ENCODE measurements at regions not wholly inside any gene's neighbourhood (a gene's known extent, or its start where the extent isn't known, plus 50 kb on each side); places are given as distances from the start of the nearest gene placed in this dataset.
"Not testable (repeated sequence)": the region's sequence is repeated elsewhere in the genome, so short reads cannot be mapped to it uniquely, and the experiment has no call there.

DNA sequence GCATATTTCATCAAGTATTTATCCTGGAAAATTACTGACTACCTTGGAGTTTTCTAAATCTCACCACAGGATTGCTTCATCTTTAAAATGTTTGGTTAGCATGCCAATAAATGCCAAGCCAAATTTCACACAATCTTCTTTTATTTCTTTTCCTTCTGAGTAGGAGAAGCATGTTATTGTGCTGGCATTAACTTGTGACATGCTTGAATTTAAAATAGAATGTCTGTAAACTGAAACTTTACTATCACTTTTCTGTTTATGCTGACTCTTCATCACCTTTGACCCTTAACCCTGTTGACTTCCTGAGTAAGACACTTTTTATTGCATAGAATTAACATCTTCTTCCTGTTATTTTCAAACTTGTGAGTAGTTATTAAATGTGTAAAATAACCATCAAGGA, 56.2 kb upstream of the LRRTM4 start:
- Mint-ChIP-seq H3K4me1 (ENCODE audit: low read depth) (no peaks in the 10 kb centered on the region), H3K9me3 (ENCODE audit: insufficient read depth) (peaks cover 8% of the 10 kb centered on the region), H3K27ac (no peak overlapping the region), H3K36me3 (ENCODE audit: low read depth) (no peaks in the 10 kb centered on the region), H3K4me3 (no peak overlapping the region), H3K27me3 (ENCODE audit: low read depth) (no peaks in the 10 kb centered on the region)
- ChIA-PET CTCF (no interaction called here), POLR2A (no interaction called here)
- DNase-seq (no peak), ATAC-seq (no peak)

DNA sequence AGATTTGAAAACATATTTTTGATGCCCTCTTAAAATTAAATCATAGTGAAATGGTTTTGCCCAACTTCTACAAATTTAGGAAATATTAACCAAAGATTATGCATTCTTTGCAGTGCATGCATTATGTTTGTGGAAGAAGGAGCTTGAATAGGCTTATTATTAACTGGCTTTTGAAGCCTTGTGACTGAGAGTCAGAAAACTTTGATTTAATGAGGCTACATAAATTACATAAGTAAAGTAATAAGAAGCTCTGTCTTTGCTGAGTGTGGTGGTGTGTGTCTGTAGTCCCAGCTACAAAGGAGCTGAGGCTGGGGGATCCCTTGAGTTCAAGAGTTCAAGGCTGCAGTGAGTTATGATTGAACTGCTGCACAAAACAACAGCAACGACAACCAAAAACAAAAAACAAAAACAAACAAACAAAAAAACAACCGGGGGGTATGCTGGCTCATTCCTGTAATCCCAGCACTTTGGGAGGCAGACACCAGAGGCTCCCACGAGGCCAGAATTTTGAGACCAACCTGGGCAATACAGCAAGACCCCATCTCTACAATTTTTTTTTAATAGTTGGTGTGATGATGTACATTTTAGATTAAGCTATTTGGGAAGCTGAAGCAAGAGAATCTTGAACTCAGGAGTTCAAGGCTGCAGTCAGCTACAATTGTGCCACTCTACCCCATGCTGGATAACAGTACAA, 57.0 kb upstream of the LRRTM4 start:
- ATAC-seq (no peak), DNase-seq (no peak)
- Mint-ChIP-seq H3K36me3 (ENCODE audit: low read depth) (no peaks in the 10 kb centered on the region), H3K27ac (no peak overlapping the region), H3K27me3 (ENCODE audit: low read depth) (no peaks in the 10 kb centered on the region), H3K4me1 (ENCODE audit: low read depth) (no peaks in the 10 kb centered on the region), H3K4me3 (no peak overlapping the region), H3K9me3 (ENCODE audit: insufficient read depth) (peaks cover 16% of the 10 kb centered on the region)
- POLR2A ChIA-PET = no interaction called here
- CTCF ChIA-PET = no interaction called here

DNA sequence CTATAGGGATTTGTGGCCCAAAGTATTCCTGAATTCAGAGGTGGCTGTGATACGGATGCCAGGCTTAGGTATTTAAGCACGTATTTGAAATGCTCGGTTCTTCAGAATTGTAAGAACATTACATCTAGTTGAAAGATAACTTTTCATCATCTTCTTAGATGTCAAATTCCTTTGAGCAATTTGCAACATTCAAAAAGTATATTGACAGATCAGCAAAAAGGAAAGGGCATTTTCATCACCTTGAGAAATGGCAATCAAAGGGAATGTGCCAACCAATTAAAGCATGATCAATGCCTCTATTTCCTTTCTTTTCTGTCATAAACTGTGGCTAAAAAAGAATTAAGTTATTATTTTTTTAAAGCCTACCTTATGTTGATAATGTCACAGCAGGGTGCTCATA, 66.3 kb upstream of the LRRTM4 start:
- ChIA-PET CTCF (no interaction called here), POLR2A (no interaction called here)
- no peaks in the 10 kb centered on the region for H3K36me3 Mint-ChIP-seq (ENCODE audit: low read depth)
- H3K27ac Mint-ChIP-seq = no peak overlapping the region
- H3K9me3 Mint-ChIP-seq (ENCODE audit: insufficient read depth) = peaks cover 25% of the 10 kb centered on the region
- no peak overlapping the region for H3K4me3 Mint-ChIP-seq
- ATAC-seq (no peak), DNase-seq (no peak)
- H3K4me1 Mint-ChIP-seq (ENCODE audit: low read depth) = no peaks in the 10 kb centered on the region
- H3K27me3 Mint-ChIP-seq (ENCODE audit: low read depth) = no peaks in the 10 kb centered on the region

DNA sequence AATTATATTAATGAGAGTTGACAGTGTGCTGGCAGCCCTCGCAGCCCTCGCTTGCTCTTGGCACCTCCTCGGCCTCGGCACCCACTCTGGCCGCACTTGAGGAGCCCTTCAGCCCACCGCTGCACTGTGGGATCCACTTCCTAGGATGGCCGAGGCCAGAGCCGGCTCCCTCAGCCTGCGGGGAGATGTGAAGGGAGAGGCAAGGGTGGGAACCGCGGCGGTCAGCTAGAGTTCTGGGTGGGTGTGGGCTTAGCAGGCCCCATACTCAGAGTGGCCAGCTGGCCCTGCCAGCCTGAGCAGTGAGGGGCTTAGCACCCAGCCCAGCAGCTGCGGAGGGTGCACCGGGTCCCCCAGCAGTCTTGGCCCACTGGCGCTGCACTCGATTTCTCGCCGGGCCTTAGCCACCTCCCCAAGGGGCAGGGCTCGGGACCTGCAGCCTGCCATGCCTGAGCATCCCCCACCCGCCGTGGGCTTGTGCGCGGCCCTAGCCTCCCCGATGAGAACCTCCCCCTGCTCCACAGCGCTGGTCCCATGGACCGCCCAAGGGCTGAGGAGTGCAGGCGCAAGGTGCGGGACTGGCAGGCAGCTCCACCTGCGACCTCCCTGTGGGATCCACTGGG, 68.2 kb upstream of the LRRTM4 start:
- Mint-ChIP-seq H3K27me3 (ENCODE audit: low read depth) (no peaks in the 10 kb centered on the region), H3K4me1 (ENCODE audit: low read depth) (no peaks in the 10 kb centered on the region), H3K27ac (no peak overlapping the region), H3K9me3 (ENCODE audit: insufficient read depth) (peaks cover 16% of the 10 kb centered on the region), H3K4me3 (no peak overlapping the region), H3K36me3 (ENCODE audit: low read depth) (no peaks in the 10 kb centered on the region)
- DNase-seq = no peak
- CTCF ChIA-PET = no interaction called here
- no peak for ATAC-seq
- POLR2A ChIA-PET = no interaction called here

DNA sequence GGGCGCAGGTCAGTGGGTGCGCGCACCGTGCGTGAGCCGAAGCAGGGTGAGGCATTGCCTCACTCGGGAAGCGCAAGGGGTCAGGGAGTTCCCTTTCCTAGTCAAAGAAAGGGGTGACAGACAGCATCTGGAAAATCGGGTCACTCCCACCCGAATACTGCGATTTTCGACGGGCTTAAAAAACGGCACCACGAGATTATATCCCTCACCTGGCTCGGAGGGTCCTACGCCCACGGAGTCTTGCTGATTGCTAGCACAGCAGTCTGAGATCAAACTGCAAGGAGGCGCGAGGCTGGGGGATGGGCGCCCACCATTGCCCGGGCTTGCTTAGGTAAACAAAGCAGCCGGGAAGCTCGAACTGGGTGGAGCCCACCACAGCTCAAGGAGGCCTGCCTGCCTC, 70.8 kb upstream of the LRRTM4 start:
- DNase-seq; ATAC-seq; H3K4me3 Mint-ChIP-seq; H3K36me3 Mint-ChIP-seq (ENCODE audit: low read depth); H3K27me3 Mint-ChIP-seq (ENCODE audit: low read depth); H3K27ac Mint-ChIP-seq; H3K4me1 Mint-ChIP-seq (ENCODE audit: low read depth); POLR2A ChIA-PET; CTCF ChIA-PET: not testable (repeated sequence)
- peaks cover 11% of the 10 kb centered on the region for H3K9me3 Mint-ChIP-seq (ENCODE audit: insufficient read depth)

GRCh38 chr2:77602771-77603170, 80.6 kb upstream of the LRRTM4 start:
- Mint-ChIP-seq H3K36me3 (ENCODE audit: low read depth) (no peaks in the 10 kb centered on the region), H3K9me3 (ENCODE audit: insufficient read depth) (peaks cover 7% of the 10 kb centered on the region), H3K27me3 (ENCODE audit: low read depth) (no peaks in the 10 kb centered on the region), H3K27ac (no peak overlapping the region), H3K4me3 (no peak overlapping the region), H3K4me1 (ENCODE audit: low read depth) (no peaks in the 10 kb centered on the region)
- ATAC-seq (no peak), DNase-seq (no peak)
- POLR2A ChIA-PET = no interaction called here
- CTCF ChIA-PET = no interaction called here

GRCh38 chr2:77604953-77605929, 83.1 kb upstream of the LRRTM4 start:
- CTCF ChIA-PET = no interaction called here

GRCh38 chr2:77608510-77608909, 86.3 kb upstream of the LRRTM4 start:
- ChIA-PET POLR2A (no interaction called here), CTCF (no interaction called here)
- no peaks in the 10 kb centered on the region for H3K4me1 Mint-ChIP-seq (ENCODE audit: low read depth)
- no peaks in the 10 kb centered on the region for H3K36me3 Mint-ChIP-seq (ENCODE audit: low read depth)
- no peak overlapping the region for H3K4me3 Mint-ChIP-seq
- H3K9me3 Mint-ChIP-seq (ENCODE audit: insufficient read depth) = peaks cover 12% of the 10 kb centered on the region
- no peaks in the 10 kb centered on the region for H3K27me3 Mint-ChIP-seq (ENCODE audit: low read depth)
- DNase-seq (no peak), ATAC-seq (no peak)
- H3K27ac Mint-ChIP-seq = no peak overlapping the region

More at GRCh38 chr2:77604953-77605929, 83.1 kb upstream of the LRRTM4 start:
- no peak overlapping the region for H3K27ac Mint-ChIP-seq
- POLR2A ChIA-PET = no interaction called here
- no peaks in the 10 kb centered on the region for H3K36me3 Mint-ChIP-seq (ENCODE audit: low read depth)
- ATAC-seq = no peak
- no peak for DNase-seq
- H3K4me3 Mint-ChIP-seq = no peak overlapping the region
- peaks cover 6% of the 10 kb centered on the region for H3K9me3 Mint-ChIP-seq (ENCODE audit: insufficient read depth)
- H3K27me3 Mint-ChIP-seq (ENCODE audit: low read depth) = no peaks in the 10 kb centered on the region
- H3K4me1 Mint-ChIP-seq (ENCODE audit: low read depth) = no peaks in the 10 kb centered on the region

DNA sequence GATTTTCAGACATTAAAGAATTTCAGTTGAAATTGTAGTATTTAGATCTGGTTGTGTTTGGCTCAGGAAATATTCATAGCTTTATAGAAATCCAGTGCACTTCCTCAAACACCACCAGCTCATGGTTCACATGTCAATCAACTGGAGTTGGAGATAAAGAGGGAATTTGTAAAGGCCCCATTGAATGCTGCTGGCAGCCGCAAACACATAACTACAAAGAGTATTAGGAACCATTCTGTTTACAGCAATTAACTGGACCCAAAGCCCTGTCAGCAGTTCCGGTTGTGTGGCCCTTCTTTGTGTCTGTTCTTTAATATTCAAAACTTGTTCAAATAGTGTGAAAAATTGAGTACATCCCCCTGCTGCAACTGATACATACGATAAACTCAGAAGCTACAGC, 107.4 kb upstream of the LRRTM4 start:
- no peaks in the 10 kb centered on the region for H3K4me1 Mint-ChIP-seq (ENCODE audit: low read depth)
- CTCF ChIA-PET = no interaction called here
- DNase-seq (no peak), ATAC-seq (no peak)
- no peak overlapping the region for H3K4me3 Mint-ChIP-seq
- H3K27ac Mint-ChIP-seq = no peak overlapping the region
- no peaks in the 10 kb centered on the region for H3K36me3 Mint-ChIP-seq (ENCODE audit: low read depth)
- H3K9me3 Mint-ChIP-seq (ENCODE audit: insufficient read depth) = peaks cover 19% of the 10 kb centered on the region
- POLR2A ChIA-PET = no interaction called here
- no peaks in the 10 kb centered on the region for H3K27me3 Mint-ChIP-seq (ENCODE audit: low read depth)

GRCh38 chr2:77631007-77631406, 108.8 kb upstream of the LRRTM4 start:
- ATAC-seq (no peak), DNase-seq (no peak)
- no peak overlapping the region for H3K4me3 Mint-ChIP-seq
- no peaks in the 10 kb centered on the region for H3K36me3 Mint-ChIP-seq (ENCODE audit: low read depth)
- H3K4me1 Mint-ChIP-seq (ENCODE audit: low read depth) = no peaks in the 10 kb centered on the region
- H3K27ac Mint-ChIP-seq = no peak overlapping the region
- ChIA-PET POLR2A (no interaction called here), CTCF (no interaction called here)
- peaks cover 20% of the 10 kb centered on the region for H3K9me3 Mint-ChIP-seq (ENCODE audit: insufficient read depth)
- no peaks in the 10 kb centered on the region for H3K27me3 Mint-ChIP-seq (ENCODE audit: low read depth)

GRCh38 chr2:77633601-77634000, 111.4 kb upstream of the LRRTM4 start:
- Mint-ChIP-seq H3K27ac (no peak overlapping the region), H3K4me1 (ENCODE audit: low read depth) (no peaks in the 10 kb centered on the region), H3K27me3 (ENCODE audit: low read depth) (no peaks in the 10 kb centered on the region), H3K36me3 (ENCODE audit: low read depth) (no peaks in the 10 kb centered on the region), H3K4me3 (no peak overlapping the region), H3K9me3 (ENCODE audit: insufficient read depth) (peaks cover 36% of the 10 kb centered on the region)
- ChIA-PET CTCF (no interaction called here), POLR2A (no interaction called here)
- ATAC-seq (no peak), DNase-seq (no peak)

GRCh38 chr2:77640924-77641323, 118.7 kb upstream of the LRRTM4 start:
- ChIA-PET POLR2A (no interaction called here), CTCF (no interaction called here)

More at GRCh38 chr2:77640924-77641323, 118.7 kb upstream of the LRRTM4 start:
- H3K4me1 Mint-ChIP-seq (ENCODE audit: low read depth) = no peaks in the 10 kb centered on the region
- H3K9me3 Mint-ChIP-seq (ENCODE audit: insufficient read depth) = peaks cover 36% of the 10 kb centered on the region
- DNase-seq (no peak), ATAC-seq (no peak)
- no peak overlapping the region for H3K27ac Mint-ChIP-seq
- no peak overlapping the region for H3K4me3 Mint-ChIP-seq
- no peaks in the 10 kb centered on the region for H3K27me3 Mint-ChIP-seq (ENCODE audit: low read depth)
- no peaks in the 10 kb centered on the region for H3K36me3 Mint-ChIP-seq (ENCODE audit: low read depth)

Measured in activated CD8-positive, alpha-beta T cell treated with anti-CD3 and anti-CD28 coated beads, Interleukin-2, amount 10 ng/mL, durations not matched to agents 7 days and 5 days (primary cell).